A172 (cell line): ENCODE measurements at regions not wholly inside any gene's neighbourhood (a gene's known extent, or its start where the extent isn't known, plus 50 kb on each side); places are given as distances from the start of the nearest gene placed in this dataset.
A peak's percentile ranks its signal among the peaks of the same experiment; 100 is the strongest.
"Not testable (repeated sequence)": the region's sequence is repeated elsewhere in the genome, so short reads cannot be mapped to it uniquely, and the experiment has no call there.

ENCODE experiments used
- DNase-seq: peaks from one replicate; pipeline ENCODE4 v3.0.0-alpha.2; 2015; ENCODE audit warnings: low spot score

DNA sequence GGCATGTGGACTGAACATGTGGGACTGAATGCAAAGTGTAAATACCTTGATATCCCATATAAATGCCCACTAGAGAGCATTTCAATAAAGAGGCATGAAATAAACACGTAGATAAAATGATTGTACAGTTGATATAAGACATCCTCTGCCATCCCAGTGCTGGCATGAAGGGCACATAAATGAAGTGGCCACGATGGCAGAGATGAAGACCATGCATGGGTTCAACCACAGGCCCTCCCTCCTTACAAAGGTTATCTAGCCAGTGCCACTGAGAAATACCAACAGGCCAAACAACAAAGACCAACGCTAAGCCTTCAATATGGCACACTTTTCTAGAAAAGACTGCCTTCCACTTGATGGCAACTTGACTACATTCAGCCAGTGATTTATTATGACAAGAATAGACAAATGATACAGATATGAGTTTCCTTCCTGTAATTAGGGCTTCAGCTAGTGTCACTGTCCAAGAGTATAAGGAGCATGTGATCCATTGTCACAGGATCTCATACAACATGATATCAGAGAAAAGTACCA, 493.9 kb upstream of the MAP2 start:
- no peak for DNase-seq

DNA sequence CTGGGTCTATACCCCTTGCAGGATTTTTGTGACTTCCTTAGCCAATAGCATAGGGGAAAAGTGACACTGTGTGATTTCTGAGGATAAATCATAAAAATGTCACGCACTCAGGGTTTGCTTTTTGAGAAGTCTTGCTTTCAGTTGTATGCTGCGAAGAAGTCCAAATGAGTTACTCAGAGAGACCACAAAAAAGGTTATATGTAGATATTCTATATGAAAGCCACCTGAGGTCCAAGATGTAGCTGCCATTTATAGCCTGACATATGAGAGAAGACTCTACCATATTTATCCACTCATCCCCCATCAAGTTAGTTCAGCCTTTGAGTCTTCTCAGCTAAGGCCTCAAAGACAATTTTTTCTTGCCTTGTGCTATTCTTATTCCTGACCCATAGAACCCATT, 488.3 kb upstream of the MAP2 start:
- DNase-seq: no peak

DNA sequence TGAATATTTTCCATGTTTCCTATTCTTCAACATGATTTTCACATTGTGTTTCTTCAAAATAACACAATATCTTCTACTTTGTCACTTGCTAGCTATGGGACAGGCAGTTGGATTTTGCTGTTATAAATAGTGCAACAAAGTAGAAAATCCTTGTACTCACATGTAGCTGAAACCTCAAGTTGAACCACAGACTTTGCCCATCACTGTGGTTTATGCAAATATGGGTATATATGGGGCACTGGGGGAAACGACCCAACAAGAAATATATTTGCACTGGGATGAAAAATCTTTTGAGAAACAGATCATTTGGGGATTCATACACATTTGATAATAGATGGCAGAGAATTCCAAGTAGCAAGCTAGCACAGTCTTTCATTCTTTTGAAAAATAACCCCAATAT, 486.3 kb upstream of the MAP2 start:
- no peak for DNase-seq

DNA sequence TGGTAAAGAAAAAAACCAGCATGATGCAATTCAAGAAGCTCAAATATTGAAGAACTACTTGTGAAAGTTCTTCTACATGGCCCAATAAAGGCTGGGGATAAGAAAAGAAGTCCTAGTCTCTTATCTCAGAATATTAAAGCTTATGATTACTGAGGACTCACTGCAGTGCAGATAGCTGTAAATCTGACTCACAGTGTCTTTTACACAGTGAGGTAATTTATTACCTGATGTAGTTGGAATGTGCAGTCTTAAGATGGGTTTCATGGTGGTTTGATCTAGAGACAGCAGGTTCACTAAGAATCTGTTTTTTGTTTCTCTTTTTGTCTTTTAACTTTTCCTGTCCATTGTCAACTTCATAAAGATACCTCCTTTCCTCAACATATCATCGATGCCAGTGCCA, 484.0 kb upstream of the MAP2 start:
- DNase-seq: peak; percentile 25

DNA sequence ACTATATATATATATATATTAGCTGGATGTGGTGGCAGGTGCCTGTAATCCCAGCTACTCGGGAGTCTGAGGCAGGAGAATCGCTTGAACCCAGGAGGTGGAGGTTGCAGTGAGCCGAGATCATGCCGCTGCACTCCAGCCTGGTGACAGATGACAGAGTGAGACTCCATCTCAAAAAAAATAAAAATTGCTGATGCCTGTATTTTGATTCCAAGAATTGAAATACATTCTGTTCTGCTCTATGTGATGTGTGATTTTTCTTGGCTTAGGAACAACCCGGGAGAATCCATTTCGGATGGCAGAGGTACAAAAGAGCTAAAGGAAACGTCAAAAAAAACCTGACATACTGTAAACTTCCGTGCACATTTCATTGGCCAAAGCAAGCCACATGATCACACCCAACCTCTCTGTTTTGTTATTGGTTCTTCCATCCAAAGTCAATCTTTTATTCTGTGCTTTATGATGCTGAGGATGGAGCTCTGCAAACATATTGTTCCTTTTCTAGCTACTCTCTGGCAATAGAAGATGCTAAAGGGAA, 478.1 kb upstream of the MAP2 start:
- DNase-seq: no peak

DNA sequence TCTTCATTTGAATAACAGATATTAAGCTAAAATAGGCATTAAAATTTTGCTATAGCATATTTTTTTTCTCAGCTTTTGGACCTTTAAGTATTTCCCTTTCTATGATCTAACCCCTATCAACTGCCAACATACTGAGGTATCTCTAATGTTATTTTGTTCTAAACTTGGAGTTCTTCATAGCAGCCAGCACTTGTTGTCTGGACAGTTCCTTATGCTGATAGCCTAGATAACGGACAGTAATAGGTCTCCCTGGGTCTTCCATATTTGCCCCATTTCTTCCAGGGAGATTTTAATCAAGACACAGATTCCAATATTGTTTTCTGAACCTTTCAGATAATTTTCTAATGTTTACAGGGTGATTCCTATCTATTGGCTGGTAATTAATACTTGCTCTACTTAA, 475.8 kb upstream of the MAP2 start:
- no peak for DNase-seq

DNA sequence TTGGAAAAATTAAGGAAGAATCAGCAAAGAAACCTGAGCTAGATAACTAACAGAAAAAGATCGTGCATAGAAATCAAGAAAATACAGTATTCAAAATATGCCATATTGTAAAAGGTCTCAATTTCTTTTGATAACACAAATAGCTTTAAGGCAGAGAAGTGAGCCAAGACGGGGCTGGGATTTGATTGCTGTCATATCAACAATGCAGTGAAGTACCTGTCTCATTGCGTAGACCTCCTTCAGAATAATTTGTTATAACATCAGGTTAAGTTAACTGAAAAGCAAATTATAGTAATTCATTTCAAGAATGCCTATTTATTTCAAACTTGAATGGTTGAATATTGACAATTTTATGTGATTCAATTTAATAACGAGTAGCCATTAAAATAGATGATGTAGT, 453.8 kb upstream of the MAP2 start:
- DNase-seq: no peak

DNA sequence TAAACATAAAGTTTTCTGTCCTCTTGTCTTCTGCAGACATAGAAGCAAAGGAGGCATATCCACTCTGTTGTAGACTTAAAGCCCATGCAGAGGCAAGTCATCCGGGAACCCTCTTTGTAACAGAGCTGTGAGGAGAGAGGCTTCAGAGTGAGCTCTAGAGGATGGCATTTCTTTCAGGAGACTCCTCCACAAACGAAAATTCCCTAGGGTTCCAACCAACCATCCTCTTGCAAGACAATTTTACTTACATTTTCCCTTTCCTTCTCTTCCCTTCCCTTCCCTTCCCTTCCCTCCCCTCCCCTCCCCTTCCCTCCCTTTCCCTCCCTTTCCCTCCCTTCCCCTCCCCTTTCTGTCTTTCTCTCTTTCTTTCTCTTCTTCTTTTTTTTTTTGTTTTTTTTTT, 446.3 kb upstream of the MAP2 start:
- no peak for DNase-seq

DNA sequence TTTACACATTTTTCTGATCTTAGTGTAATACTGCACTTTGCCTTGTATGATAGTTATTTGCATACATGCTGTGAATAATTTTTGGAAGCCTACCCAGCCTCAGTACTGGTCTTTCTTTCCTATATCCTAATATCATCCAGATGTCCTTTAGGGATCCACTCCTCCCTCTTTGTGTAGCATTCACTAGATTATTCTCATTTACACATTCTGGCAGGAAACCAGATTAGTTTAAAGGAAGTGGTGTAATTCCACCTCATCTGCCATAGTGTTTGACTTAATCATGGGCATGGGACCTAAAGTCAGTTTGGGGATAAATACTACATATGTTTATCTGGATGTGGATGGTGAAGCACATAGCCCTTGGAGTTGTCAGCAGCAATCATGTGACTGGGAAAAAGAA, 444.9 kb upstream of the MAP2 start:
- DNase-seq: no peak

DNA sequence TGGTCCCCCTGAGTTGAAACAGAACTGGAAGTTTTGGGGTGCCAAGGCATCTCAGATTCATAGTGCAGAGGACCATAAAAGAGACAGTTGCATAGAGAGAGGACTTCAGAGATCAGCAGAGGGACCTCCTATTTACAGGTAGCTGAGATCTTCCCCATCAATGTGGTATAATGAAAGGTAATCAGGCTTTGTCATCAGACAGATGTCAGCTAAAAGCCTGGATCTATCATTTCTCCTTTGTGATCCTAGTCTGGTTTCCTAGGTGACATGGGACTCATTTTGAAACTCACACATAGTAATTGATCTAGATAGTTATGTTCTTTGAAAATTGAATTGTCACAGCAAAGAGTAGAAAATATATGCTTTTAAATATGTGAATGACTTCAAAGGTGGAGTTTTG, 443.5 kb upstream of the MAP2 start:
- no peak for DNase-seq

DNA sequence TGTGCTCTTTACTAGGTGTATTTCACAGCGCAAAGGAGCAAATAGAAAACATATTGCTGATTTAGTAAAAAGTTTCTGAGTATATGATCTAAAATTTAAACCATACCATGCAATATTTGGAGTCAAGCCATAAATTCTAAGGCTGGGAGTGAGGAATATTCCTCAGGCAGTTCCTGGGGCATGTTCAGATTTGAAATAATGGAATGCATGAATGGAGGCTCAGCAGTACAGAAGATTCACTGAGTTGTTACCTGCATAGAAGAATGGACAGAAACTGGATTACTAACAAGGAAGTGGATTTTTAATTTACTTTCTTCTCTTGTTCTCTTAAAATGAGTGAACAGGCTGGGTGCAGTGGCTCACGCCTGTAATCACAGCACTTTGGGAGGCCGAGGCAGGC, 441.0 kb upstream of the MAP2 start:
- DNase-seq: no peak

DNA sequence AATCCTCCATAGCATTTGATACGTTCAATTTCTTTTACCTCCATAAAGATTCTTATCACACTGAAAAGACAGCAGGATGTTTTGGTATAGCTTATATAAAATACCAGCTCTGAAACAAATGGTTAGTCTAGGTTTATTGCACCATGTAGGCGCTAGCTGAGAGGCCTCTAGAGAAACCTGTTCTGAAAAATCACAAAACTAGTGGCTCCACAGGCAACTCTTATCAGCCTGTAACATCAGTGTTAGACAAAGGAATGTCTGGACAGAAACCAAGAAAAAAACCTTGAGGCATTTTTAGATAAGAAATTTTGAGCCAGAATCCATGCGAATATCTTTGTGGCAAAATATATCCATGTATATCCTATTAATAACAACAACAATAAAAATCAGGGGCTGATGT, 440.4 kb upstream of the MAP2 start:
- peak; percentile 26 for DNase-seq

DNA sequence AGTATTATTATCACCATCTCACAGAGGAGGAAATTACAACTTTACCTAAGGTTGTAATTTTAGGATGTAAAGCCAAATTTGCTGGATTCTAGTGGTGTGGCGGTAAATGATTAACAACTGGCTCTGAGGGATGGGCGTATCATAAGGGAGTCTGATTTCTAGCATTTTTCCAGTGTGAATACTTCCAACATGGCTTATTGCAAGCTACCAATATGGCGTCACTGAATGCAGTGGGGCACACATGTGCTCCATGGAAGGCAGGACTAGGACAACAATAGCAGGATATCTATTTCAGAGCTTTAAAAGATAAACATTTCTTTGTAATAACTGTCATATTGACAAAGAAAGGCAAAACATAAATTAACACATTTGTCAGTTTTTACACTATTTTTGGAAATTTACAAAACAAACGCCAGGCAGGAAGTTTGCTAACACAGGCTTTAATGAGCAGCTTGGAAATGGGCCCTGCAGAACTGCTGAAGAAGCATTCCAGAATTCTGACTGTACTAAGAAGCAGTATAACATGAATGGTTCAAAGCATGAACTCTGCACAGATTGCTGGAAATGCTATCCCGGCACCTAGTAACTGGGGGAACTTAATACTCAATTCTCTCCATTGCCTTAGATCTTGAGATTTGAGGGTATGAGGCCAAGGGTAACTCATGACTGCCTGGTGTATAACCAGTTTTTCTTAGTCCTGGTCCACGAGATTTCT, 439.3 kb upstream of the MAP2 start:
- peak; percentile 68 for DNase-seq

DNA sequence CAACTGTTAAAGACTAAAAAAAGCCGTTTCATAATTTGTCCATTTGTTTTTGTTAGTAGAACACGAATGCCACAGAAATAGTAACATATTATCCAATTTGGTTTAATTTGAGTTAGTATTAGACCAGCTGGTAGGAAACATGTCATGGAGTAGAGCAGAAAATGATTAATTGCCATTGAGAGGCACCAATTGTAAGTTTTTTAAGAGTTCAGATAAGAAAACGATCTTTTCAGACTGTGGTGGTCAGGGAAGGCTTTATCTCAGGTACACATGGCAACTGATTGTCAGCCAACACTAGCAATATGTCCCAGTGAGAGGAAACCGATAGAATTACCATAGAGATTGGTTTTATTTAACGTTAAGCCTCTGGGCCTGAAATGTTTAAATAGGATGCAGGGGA, 438.2 kb upstream of the MAP2 start:
- DNase-seq: no peak

DNA sequence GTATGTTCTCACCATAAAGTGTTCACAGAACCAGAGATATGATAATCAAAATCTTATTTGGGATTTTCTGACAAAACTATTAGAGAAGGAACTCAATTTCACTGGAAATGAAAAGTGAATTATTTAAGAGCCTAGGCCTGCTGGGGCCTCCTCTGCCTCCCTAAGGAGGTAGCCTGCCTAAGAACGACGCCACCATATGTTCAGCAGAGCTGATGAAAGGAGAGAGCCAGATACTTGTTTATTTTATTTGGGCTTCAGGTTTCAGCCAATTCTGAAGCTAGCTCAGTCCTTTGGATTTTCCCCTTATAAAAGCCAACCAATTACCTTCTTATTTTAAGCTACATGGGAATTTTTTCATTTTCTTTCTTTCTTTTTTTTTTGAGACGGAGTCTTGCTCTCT, 433.1 kb upstream of the MAP2 start:
- DNase-seq: no peak

DNA sequence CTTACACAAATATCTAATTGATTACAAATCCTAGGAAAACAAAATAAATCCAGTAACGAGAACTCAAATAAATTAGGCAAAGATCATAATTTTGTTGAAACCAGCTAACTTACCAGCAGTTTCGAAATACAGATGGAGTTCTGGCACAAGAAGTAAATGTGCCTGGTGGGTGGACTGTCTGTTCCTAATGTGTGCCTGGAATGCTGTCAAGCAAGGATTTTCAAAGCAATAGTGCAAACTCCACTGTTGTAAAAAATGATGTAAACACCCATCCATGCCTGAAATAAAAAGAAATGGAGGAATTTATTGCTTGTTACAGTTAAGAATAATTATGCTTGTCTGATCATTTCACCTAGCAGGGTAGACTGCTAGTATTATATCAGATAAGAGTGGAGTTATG, 423.9 kb upstream of the MAP2 start:
- no peak for DNase-seq

DNA sequence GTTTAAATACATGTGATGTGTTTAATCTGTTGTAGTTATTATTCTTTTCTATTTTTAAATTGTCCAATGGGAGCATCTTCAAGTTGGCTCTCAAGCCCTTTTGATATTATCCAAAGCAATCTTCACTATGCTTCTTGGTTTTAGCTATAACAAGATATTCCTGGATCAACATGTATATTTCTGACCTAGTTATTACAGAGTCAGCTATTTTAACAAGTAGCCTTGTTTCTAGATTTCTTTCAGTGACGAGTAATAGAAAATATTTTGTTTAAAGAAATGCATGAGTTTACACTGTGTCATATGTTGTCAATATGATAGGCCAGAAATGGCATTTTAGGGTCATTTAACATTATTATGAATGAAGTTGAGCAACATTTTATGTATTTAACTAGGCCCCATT, 421.8 kb upstream of the MAP2 start:
- DNase-seq: no peak

DNA sequence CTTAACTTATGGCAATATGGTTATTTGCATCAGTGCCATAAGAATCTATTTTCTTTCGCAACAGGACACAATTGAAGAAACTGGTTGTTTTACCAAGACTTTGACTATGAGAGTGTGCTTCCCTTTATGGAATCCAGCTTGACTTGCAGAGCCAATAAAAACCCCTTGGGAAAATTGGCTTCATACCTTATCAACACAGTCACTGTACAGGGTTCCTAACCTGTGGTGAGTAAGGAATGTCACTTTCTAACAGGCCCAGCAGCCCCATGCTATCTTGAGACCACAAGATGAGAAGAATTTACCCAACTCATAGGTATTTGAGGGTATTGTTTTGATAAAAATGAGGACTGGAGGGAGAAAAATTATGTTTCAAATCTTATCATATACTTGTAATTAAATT, 418.5 kb upstream of the MAP2 start:
- peak; percentile 12 for DNase-seq

DNA sequence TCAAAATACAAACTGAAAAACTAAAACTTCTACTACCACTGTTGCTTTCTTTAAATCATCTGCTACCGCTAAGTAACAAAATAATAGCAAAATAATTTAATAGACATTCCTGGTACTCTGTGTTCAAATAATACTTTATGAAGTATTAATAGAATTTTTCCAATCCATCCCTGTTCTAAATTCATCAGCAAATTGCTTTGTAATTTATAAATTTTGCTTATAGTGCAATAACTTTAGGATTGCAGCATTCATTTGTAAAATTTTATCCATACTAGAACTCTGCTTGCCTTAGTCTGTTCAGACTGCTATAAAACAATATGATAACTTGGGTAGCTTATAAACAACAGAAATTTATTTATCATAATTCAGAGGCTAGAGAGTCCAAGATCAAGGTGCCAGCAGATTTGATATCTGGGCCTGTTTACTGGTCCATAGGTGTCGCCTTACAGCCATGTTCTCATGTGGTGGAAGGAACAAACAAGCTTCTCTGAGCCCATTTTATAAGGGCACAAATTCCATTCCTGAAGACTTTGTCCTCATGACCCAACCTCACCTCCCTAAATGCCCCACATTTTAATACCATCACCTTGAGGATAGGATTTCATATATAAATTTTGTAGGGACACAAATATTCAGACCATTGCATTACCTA, 415.1 kb upstream of the MAP2 start:
- no peak for DNase-seq

DNA sequence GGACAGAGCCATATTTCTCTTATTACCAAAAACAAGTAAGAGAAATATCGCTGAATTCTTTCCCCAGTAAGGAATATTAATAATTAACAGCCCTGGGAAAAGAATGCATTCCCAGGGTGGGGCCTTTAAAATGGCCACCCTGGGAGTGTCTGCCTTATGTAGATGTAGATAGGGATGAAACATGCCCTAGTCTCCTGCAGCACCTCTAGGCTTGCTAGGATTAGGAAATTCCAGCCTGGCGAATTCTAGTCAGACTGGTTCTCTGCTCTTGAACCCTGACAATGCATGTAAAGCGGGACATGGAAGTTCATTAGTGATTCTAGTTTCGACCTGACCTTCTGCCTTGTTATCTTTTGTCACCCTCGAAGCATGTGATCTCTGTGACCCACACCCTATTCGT, 405.2 kb upstream of the MAP2 start:
- not testable (repeated sequence) for DNase-seq

DNA sequence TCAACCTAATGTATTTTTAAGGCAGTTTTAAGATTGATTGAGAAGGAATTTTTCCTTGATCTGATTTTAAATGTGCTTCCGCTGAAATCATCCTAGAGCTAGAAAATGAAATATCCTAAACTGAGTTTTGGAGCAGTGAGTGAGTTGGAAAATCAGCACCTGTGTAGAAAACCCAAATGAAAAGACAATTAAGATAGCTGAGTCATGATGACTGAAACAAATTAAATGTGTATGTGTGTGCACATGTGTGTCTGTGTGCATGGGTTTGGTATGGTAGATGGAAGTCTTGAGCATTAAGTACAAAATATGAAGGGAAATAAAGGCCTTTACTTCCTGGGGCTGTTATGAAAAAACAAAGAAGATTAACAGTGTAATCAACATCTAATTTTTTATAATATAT, 394.6 kb upstream of the MAP2 start:
- no peak for DNase-seq

DNA sequence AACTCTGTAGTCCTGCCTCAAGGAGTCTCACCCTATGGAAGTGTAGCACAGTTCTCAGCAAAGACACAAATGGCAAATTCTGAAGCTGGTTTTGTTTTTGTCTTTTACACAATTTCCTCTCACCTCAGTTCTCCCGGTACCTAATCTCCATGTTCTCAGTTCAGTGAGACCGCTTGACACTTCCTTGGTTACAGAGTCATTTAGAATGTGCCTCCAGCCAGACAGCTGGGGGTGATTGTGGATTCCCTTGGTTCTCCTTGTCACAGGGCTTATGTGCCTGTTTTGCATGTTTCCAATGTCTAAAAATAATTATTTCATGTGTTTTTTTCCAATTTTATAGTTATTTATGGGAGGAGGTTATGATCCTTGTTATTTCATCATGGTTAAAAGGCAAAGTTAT, 379.5 kb upstream of the MAP2 start:
- no peak for DNase-seq

DNA sequence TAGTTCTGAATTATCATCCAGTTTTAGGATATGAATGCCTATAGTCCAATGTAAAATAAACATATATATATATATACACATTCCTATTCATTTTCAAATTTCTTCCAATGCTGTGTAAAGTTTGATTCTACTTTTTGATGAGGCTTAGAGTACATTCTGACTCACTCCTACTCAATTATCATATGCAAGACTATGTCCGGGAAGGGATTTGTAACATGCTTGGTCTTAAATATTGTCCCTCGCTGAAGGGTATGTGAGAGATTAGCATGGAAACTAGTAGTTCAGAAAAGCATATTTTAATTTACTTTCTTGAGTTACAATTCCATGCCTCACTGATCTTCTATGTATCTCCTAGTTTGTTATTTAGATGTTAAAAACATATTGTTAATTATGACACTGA, 377.7 kb upstream of the MAP2 start:
- no peak for DNase-seq

DNA sequence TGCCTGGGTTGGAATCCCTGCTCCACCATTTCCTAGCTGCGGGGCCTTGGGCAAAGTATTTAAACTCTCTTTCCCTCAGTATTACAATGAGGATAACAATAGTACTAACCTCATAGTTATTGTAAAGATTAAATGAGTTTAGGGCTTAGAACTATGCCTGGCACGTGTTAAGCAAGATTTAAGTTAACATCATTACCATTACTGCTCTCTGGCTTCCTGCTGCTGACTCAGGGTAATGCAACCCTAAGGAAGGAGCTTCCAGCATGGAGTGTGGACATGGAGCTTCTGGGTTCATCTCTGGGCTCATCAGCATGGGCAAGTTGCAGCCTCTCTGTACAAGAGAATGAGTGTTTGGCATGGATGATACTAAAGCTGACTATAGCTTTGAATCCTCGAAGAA, 374.2 kb upstream of the MAP2 start:
- DNase-seq: no peak
